AG08395 (cell line): ENCODE measurements at regions not wholly inside any gene's neighbourhood (a gene's known extent, or its start where the extent isn't known, plus 50 kb on each side); places are given as distances from the start of the nearest gene placed in this dataset.
A peak's percentile ranks its signal among the peaks of the same experiment; 100 is the strongest.
"Not testable (repeated sequence)": the region's sequence is repeated elsewhere in the genome, so short reads cannot be mapped to it uniquely, and the experiment has no call there.

ENCODE experiments used
- DNase-seq: peaks from one replicate; pipeline ENCODE4 v3.0.0; 2012; ENCODE audit warnings: mixed read lengths, low spot score

DNA sequence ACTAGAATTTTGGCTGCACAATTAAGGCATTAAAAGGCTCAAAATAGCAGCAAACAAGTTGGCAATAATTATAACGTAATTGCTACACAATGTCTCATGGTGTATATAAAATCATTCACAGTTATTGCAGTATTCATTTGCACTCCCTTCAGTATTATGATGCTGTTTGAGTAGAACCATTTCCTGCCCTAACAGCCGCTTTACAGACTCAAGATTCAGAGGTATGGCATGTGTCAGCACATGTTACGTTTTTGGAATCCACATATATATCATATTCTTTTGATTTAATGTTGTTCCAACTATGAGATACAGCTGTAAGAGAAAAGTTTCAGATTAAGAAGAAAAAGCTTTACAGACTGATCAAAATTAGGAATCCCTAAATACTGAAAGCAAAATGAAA lies 56.3 kb upstream of the NCKAP5 start:
- DNase-seq, result no peak

DNA sequence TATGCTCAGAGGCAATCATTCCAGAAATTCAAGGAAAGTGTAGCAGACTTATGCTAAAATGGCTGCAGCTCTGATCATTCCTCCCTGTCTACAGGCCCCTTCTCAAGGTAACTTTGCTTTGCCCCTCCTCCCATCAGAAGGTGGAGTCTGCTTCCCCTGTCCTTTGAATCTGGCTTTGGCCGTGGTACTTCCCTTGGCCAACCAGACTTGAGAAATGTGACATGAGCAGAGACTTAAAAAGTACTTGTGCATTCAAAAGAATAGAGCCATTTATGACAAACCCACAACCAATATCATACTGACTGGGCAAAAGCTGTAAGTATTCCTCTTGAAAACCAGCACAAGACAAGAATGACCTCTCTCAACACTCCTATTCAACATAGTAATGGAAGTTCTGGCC lies 59.5 kb upstream of the NCKAP5 start:
- DNase-seq, result no peak

DNA sequence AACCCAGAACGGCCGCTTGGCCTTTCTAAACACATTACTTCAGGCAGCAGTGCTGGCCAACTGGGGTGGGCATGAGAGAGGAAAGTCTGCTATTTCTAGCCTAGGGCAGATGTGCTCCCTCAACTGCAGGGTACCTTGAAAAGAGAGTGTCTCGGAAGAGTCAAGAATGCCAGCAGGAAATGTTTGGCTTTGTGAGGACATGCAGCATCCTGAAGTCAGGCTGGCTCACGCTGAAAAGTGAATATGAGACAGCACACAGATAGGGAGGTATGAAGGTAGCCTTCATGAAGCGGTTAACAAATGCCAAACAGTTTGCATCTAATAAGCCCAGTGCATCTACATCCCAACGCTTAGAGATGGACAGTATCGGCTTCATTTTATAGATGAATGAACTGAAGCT lies 65.0 kb upstream of the NCKAP5 start:
- no peak for DNase-seq

DNA sequence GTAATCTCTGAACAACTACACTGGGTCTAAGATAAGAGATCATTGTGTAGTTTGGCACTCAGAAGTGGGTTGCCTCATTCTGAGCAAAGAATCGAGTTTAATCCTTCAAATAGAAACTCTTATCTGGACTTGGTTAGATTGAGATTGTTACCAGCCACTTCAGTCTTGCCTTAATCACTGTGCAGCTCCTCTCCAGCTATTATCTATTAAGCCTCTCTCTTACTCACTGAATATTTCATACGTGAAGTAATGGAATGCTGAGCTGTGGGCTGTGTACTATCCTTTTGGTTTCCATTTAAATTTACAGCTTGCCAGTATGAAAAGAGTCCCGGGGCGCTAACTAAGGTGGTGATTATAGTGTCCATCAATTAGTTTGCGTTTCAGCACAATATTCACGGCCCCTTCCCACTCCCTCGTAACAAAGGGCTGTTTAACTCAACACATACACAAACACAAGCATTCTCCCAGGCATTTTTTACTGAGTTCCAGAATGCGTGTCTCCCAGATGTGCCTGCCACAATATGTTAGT lies 65.7 kb upstream of the NCKAP5 start:
- peak; percentile 66 for DNase-seq

DNA sequence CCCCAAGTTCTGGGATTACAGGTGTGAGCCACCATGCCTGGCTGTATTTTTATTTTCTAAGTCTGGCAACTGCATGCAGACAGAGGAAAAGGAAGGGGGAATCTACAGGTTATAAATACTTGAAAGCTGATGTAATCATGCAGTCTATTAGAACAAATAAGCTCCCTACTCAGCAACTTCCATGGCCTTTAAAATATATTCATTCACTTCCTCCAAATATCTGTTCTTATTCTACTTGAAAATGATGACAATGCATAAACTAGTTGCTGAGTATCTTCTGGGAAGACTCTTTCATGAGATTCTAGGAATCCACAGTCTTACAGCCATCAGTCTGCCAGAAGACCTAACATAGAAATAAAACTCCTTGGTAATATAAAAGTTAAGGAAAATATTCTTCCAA lies 66.9 kb upstream of the NCKAP5 start:
- no peak for DNase-seq

DNA sequence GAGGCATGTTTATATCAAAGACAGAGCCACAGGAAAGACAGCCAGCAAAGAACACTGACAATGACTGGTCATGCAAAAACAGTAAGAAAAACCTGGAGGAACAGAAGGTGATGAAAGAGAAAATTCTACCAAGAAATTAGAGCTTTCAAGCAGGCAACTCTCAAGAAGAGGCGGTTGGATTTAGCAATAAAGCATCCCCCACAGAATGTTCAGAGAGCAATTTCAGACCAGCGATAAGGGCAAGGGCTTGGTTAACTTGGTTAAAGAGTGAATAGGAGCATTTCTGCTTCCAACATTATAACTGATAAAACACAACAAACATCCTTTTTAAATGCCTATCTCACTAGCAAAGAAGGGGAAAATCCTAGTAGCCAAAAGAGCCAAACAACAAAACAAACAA lies 68.0 kb upstream of the NCKAP5 start:
- no peak for DNase-seq

DNA sequence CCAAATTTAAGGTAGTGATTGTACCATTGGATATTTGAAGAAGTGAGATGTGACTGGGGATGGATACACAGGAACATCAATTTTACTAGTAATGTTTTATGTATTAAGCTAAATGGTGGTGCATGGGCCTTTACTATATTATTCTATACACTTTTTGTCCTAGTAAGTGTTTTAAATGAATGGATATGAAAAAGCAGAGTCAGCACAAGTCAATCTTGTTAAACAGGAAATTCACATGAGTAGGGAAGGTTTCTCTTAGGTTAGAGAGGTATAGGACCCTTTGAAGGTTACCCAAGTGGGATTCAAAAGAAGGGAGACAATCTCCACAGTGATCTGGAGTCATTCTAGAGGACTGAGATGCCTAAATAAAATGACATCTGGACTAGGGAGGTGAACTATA lies 71.8 kb upstream of the NCKAP5 start:
- DNase-seq, result no peak

DNA sequence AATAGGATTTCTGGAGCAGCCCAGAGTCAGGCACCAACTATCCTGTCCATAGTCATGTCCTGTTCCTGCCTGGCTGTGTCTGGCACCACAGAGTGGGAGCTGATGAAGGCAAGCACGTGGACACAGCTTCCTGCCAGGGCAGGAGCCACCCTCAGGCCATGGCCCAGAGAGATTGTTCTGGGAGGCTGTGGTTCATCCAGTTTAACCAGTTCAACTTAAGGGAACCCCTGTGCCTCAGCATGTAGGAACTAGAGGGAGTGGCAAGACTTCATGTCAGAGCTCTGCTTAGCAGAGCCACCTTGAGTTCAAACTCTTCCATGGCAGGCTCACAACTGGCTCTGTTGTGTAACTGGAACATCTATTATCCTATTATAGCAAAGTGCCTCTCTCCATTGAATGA lies 73.2 kb upstream of the NCKAP5 start:
- DNase-seq, result no peak

DNA sequence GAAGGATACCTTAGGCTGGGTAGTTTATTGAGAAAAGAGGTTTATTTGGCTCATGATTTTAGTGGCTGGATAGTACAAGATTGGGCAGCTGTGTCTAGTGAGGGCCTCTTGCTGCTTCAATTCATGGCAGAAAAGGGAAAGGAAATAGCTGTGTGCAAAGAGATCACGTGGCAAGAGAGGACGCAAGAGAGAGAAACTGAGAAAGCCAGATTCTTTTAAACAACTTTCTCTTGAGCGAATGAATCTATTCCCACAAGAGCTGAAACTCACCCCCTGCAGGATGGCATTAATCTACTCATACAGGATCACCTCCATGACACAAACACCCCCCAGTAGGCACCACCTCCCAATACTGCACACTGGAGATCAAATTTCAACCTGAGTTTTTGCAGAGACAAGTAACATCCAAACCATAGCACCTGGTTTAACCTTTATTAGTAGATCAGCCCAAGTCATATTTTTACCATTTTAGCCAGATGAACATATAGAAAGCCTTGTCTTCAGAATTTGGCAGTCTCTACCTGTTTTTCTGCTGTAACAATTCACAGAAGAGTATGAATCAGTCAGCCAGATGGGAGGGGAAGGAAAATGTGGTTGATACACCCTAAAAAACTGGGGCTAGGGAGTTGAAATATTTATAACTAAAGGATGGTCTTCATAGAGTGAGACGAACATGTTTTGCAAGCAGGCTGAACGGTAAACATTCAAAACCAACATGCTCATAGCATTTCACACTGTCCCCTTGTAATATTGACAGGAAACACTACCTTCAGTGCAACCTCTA lies 73.9 kb upstream of the NCKAP5 start:
- no peak for DNase-seq

DNA sequence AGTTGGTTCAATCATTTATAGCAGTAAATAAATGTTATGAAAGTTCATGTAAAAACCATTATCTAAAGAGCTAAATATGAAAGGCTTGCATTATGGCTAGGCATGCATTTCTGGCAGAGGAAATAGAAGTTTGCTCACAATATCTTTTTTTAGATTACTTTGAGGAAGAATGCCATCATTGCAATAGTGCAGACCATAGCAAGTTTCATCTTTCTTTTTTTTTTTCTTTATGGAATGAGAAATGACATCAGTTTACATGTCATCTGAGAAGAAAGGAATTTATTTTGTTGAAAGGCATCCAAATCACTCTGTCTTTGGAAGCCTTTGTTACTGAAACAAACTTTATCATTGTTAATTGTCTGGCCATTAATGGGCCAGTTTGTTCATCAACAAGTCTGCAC lies 74.5 kb upstream of the NCKAP5 start:
- peak; percentile 34 for DNase-seq

DNA sequence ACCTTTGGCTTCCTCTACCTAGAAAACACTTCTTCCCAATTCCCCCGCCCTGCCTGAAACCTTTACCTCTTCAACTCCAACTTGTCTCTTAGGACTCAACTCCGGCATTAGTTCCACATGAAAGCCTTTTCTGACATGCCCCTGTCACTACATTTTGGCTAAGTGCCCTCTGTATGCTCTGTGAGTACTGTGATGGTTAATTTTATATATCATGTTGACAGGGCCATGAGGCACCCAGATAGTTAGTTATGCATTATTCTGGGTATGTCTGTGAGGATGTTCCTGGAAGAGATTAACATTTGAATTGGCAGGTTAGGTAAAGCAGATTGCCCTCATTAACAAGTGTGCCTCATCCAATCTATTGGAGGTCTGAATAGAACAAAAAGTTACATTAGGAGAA lies 75.6 kb upstream of the NCKAP5 start:
- no peak for DNase-seq

DNA sequence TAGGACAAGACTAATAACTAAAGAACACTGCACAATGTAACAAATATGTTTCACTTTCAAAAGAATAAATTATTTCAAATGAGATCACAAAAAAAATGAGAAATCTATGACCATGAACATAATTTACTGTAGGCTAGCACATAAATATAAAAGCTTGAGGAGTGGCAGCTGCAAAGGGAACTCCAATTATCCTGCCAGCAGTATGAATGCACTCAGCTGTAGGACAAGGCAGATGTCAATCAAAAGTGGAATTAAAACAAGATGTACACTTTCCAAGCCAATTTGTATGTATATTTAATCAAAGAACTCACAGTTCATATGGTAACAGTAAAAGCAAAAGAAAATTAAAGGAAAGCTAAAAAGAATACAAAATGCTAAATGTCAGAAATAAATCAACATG lies 76.6 kb upstream of the NCKAP5 start:
- no peak for DNase-seq

DNA sequence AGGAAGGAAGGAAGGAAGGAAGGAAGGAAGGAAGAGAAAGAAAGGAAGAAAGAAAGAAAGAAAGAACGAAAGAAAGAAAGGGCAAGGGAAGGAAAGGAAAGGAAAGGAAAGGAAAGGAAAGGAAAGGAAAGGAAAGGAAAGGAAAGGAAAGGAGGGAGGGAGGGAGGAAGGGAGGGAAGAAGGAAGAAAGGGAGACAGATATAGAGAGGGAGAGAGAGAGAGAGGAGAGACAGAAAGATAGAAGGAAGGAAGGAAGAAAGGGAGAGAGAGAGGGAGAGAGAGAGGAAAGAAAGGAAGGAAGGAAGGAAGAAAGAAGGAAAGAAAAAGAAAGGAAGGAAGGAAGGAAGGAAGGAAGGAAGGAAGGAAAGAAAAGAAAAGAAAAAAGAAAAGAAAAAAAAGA lies 79.1 kb upstream of the NCKAP5 start:
- DNase-seq, result not testable (repeated sequence)

DNA sequence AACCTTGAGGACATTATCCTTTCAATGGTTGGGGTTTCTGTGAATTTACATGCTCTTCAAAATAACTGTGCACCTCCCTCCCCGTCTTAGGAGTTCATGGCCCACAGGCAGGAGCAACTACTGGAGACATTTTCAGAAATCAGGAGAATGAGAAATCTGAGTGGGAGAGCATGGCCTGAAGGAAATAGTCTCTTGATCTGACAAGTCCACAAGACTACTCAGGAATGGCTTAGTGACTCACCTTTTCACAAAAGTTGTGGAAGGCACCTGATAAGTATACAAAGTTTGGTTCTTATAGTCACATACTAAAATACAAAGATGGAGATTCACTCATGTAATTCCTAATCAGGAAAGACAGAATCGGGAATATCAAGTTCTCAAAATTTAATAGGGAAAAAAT lies 83.6 kb upstream of the NCKAP5 start:
- no peak for DNase-seq

DNA sequence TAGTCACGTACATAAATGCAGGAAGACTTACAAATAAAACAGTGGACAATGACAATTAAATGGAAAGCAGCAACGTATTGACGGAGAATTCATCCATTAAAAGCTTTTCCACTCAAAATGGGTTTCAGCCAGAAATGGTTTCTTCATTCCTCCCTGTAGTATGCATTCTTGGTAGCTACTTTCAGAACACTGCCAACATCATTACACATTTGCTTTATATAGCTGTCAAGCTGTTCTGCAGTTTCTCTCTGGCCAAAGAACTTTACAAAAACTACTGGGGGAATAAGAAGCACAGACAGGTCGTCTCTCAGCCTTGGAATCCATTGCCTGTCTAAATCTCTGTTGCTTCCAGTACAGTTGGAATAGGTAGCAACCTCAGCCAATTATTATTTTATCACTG lies 84.1 kb upstream of the NCKAP5 start:
- no peak for DNase-seq

DNA sequence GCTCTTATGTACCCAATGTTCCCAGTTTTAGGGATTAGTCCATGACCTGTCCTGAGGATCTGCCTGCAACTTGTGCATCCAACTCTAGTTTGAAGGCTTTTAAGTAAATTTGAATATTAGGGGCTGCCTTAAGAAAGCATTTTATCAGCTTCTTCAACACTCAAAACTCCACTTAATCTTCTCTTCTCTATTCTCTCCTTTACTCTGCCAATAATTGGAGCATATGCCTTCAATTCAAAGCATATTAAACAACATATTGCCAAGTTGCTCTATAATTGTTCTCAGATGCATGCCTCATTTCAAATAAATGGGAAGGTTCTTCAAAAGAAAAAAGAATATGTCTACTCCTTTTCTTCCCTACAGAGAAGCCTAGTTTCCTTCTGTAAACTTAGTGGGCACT lies 84.8 kb upstream of the NCKAP5 start:
- no peak for DNase-seq

DNA sequence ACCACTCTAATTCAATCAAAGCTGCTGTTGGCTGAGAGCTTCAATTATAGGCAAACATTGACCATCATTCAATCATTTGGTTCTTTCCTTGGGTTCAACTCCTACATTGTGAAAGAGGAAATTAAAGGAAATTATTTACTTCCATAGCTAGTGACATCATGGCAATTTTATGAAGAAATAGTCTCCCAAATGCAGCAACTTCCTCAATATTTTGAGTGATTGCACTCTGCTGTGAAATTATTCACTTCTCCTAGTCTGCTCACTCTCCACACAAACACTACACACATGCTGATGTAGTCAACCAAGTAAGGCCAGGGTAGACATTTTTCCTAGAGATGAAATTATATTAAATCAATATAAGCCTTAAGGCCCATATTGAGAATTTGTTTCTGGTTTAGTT lies 86.7 kb upstream of the NCKAP5 start:
- no peak for DNase-seq

DNA sequence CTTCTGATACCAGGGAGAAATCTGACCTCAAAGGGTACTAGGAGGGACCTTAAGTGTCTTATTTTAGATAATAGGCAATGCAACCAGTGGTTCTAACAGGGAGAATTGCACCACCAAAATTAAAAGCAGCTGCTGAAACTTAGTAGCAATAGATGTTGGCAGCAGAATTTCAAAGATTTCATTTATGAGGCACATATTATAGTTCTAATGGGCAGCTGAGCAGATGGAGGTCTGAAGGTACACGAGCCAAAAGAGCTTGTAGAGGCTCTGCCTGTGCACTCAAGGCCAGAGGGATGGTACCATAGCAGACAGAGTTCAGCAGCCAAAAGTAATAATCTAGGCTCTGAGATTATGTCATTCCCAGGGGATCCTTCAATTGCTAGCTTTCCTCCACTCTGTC lies 87.3 kb upstream of the NCKAP5 start:
- no peak for DNase-seq

DNA sequence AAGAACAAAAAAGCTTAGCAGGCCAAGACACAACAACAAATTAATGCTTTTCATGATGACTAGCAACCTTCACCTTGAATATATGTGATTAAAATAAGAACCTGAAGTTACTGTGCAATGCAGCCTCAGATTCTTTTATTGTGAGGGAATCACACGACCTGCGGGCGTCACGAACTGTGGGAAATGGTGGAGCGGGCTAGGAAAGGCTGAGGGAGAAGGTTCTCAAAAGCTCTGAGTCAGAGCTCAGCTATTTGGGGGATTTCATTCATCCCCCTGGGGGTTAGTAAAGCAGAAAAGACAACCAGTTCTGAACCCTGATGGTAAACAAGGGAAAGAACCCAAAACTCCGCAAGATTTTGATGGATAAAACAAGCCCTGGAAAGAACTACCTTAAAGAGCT lies 89.3 kb upstream of the NCKAP5 start:
- no peak for DNase-seq

DNA sequence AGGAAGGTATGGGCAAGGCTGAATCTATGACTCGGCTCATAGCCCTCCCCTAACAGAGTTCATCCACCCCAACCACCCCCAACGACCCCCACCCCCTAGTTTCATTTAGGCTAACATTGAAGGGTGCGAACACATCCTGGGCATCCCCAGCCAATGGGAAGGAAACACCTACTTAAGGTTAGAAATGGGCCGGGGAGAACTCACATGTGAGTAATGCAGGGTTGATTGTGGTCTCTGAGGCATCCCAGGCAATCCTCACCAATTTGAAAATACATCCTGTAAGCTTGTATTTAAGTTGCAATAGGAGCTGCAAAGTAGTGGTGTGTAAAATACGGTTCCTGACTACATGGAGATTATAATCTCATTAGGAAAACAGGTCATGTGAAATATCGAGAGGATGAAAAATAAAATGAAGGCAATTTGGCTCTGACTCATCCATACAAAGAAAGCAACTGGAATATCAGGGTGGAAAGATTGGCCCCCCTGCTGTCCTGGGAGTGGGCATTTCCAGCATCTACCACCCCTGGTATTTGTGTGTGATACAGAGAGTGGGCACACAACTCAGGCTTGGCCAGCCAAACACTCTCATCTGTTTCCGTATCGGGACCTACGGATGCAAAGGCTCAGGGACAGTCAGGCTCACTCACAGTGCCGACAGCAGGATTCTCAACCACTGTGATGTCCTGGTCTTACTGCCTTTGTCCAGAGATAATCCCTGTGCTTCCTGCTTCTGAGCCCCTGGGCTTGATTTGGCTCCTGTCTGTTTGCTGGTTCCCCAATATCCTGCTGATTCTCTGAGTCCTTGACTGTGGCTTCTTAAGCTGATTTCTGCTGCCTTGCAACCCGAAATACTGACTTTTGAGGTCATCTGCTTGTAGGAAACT lies 90.0 kb upstream of the NCKAP5 start:
- no peak for DNase-seq

DNA sequence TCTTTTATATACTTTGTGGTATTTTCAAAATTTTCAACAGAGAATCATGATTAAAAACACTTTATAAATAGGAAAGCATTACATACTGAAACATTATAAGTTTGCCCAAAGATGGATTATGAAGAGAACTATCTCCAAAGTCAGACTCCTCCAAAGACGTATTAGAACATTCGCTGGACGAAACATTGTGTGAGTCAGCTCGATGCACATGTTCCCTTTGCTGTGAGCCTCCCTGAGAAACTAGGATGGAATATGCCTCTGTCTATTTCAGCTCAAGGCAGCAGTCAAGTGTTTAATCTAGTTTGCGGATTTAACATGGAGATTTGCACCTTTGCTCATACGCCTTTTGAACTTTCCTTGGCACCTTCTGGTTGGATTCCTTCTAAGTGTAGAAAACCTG lies 92.2 kb upstream of the NCKAP5 start:
- no peak for DNase-seq

DNA sequence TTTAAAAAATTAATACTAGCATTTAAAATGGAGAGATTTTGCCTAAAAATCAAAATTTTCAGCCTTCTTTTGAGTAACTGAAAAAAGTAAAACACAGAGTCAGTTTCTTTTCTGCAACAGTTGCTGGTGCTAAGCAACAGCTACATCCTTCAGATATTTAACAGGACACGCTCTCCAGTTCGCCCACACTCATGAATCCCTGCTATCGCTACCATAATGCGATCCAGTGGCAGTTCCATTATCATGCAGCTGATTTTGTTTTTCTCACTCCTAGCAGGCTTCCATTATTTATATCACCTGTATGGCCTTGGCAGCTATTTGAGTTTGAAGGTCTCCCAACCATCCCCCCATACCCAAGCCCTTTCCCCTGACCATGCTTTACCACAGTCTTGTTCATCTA lies 93.1 kb upstream of the NCKAP5 start:
- no peak for DNase-seq

DNA sequence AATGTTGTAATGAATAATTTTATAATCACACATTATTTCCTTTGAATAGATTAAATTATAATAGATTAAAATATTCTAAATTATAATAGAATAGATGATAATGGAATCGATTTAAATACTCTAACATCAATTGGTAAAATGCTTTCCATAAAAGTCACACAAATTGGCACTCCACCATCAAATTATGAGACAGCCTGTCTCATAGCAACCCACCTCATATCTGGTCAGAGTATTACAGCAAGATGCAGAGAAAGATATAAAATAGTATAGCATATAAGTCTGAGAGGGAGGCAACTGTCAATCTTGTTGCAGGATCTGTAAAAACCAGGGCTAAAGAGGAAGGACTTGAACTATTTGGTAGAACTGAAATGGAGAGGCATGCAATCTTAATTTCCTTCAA lies 98.4 kb upstream of the NCKAP5 start:
- DNase-seq, result no peak
